ENCODE measurements at regions not wholly inside any gene's neighbourhood (a gene's known extent, or its start where the extent isn't known, plus 50 kb on each side); places are given as distances from the start of the nearest gene placed in this dataset.
"Not testable (repeated sequence)": the region's sequence is repeated elsewhere in the genome, so short reads cannot be mapped to it uniquely, and the experiment has no call there.

DNA sequence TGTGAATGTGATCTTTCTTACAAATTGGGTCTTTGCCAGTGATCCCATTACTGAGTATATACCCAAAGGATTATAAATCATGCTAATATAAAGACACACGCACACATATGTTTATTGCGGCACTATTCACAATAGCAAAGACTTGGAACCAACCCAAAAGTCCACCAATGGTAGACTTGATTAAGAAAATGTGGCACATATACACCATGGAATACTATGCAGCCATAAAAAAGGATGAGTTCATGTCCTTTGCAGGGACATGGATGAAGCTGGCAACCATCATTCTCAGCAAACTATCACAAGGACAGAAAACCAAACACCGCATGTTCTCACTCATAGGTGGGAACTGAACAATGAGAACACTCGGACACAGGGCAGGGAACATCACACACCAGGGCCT is 55.5 kb upstream of the ATP2B1 start:
- TF ChIP-seq, protein P1, sequence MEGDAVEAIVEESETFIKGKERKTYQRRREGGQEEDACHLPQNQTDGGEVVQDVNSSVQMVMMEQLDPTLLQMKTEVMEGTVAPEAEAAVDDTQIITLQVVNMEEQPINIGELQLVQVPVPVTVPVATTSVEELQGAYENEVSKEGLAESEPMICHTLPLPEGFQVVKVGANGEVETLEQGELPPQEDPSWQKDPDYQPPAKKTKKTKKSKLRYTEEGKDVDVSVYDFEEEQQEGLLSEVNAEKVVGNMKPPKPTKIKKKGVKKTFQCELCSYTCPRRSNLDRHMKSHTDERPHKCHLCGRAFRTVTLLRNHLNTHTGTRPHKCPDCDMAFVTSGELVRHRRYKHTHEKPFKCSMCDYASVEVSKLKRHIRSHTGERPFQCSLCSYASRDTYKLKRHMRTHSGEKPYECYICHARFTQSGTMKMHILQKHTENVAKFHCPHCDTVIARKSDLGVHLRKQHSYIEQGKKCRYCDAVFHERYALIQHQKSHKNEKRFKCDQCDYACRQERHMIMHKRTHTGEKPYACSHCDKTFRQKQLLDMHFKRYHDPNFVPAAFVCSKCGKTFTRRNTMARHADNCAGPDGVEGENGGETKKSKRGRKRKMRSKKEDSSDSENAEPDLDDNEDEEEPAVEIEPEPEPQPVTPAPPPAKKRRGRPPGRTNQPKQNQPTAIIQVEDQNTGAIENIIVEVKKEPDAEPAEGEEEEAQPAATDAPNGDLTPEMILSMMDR (IDR thresholded peaks at IDR 0.05; ENCODE audit: insufficient read depth, low read depth, low read length) = not testable (repeated sequence)
- TF ChIP-seq EZH2 (IDR thresholded peaks at IDR 0.05; ENCODE audit: insufficient read depth, low read length) = not testable (repeated sequence)
